IPS-NIHi7 (cell line): ENCODE measurements at regions not wholly inside any gene's neighbourhood (a gene's known extent, or its start where the extent isn't known, plus 50 kb on each side); places are given as distances from the start of the nearest gene placed in this dataset.
A peak's percentile ranks its signal among the peaks of the same experiment; 100 is the strongest.
"Not testable (repeated sequence)": the region's sequence is repeated elsewhere in the genome, so short reads cannot be mapped to it uniquely, and the experiment has no call there.

ENCODE experiments used
- DNase-seq: peaks from one replicate; pipeline ENCODE4 v3.0.0; 2012; ENCODE audit warnings: mixed read lengths; ENCODE audit errors: extremely low spot score

DNA sequence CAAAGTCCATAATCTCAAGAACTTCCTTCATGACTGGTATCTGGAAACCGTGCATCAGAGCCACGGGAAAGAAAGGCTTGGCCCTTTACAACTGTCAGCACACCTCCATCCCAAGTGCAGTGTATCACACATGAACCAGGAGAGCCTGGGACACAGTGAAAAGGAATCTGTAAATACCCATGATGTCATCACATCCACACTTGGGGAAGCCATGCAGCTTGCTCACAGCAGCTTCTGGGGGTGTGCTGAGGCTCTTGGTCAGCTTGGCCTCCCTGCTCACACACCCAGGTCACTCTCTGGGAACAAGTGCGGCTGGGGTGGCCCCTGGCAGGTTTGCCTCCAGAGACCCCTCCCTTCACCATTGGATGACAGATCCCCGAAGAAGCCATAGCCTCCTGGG lies 51.6 kb upstream of the ASAH2B start:
- DNase-seq: not testable (repeated sequence)

DNA sequence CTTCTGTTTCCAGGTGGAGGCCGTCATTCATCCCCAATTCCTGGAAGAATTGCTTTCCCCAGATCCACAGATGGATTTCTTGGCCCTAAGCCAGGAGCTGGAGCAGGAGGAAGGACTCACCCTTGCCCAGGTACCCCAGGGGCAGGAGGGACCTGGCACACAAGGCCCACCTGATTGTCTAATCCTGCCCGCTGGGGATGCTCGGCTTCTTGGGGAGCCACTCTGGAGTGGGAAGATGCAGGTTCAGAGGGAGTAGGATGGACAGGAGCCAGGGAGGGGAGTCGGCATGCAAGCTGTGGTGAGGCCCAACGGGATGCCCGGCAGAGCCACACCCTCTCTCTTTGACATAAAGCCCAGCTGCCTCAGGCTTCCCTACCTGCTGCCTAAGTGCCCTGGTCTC lies 55.4 kb upstream of the ASAH2B start:
- not testable (repeated sequence) for DNase-seq

DNA sequence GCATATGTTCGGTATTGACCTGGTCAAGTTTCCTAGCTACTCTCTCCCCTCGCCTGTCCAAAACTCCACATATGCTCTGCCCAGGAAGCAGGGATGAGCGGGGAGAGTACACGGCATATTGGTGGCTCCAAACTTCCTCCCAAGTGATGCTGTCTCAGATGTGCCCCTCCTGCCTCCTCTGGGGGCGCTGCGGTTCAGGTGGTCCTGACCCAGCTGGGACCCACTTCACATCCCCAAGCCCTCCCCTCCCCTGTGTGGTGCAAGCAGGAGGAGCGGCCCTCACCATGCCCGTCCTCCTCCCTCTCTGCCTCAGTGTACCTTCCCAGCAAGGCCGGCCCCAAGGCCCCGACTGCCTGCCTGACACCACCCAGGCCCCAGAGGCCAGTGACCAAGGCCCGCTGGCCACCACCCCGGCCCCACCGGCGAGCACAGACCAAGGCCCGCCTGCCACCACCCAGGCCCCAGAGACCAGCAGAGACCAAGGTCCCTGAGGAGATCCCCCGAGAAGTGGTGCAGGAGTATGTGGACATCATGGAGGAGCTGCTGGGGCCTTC lies 56.5 kb upstream of the ASAH2B start:
- DNase-seq: peak; percentile 10

DNA sequence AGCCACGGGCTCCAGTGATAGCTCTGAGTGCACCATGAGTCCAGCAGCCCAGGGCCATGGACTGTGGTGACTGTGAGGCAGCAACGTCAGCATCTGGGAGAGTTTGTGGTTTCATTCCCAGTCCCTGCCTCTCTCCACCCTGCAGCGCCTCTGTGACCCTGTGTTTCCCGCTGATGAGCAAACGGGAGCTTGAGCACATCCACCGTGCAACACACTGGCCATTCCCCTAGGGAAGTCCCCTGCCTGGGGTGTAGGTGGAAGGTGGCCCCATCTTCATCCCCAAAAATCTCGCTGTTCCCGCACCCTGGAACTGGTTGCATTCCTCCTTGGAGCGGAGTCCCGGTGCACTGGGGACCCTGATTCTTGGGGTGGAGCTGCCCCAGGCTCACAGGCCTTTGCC lies 56.9 kb upstream of the SGMS1 start:
- not testable (repeated sequence) for DNase-seq

DNA sequence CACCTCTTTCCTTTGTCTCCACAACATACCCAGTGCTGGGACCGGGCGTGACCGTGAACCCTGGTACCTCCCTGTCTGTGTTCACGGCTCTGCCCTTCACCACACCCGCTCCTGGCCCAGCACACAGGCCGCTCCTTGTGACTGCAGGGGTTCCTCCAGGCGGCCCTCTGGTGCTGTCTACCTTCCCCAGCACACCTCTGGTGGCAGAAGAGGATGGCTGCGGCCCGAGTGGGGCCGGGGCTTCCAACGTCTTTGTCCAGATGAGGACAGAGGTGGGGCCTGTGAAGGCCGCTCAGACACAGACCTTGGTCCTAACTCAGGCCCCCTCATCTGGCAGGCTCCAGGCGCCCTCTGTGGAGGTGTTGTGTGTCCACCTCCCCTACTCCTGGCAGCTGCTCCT lies 55.4 kb upstream of the SGMS1 start:
- no peak for DNase-seq

DNA sequence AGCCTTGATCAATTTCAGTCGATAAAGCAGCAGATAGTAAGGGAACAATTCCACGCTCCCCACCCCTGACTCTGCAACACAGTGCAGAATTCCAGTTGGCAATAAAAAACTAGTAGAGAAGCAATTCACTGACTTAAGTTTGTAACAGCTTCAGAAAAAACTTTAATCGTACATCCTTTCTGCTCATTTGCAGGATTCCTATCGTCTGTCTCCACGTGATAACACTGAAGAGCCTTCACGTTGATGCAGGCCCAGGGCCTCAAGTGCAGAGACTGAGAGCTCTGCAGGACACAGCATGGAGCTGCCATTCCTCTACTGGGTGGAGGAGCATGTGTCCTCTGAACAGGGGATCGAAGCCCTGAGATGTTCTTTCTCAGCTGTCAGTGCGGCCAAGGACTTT lies 51.8 kb upstream of the SGMS1 start:
- DNase-seq: not testable (repeated sequence)

DNA sequence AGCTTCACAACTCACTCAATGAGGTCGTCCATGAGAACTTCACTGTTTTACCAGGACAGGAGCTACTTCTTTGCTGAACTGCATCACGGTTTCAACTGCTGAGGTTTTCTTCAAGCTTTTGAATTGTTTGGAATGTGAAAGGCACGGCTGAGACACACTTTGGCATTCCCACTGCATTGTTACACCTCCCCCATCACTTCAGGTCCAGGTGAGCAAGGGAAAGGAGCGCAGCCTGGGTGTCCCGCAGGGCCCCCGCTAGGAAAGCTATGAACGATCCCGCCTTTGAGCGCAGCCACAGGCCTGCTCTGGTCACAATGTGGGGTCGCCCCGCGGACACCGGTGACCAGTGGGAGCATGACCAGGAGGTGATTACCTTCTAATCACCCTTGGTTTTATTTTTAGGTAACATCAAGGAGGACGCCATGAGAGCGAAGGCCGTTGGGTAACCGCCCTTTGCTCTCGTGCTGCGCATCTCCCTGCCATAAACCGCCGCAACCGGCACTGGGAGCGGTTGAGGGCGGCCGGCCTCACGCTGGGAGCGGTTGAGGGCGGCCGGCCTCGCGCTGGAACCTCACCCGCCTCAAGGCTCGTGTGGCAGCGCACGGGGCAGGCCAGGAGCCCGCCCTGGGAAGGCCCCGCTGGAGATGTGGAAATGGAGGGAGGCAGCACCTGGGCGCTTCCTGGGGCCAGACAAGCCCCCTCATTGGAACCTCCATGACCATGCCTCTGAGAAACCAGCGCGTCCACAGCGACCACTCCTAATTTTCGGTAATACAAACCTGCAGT lies 50.9 kb upstream of the SGMS1 start:
- no peak for DNase-seq
